PC-3 (cell line): ENCODE measurements at regions not wholly inside any gene's neighbourhood (a gene's known extent, or its start where the extent isn't known, plus 50 kb on each side); places are given as distances from the start of the nearest gene placed in this dataset.

ENCODE experiments used
- ATAC-seq: fragments of 200-7000 bp; cut with Tn5 transposase; 2 replicates; pipeline ENCODE4 v1.9.1; 2020; ENCODE audit warnings: mild to moderate bottlenecking, moderate library complexity
- BruUV-seq: library from RNA; stranded (reverse); fragments of 400-500 nt; replicated peaks from 2 replicates; lab custom pipeline; 2021; lab: Mats Ljungman, UMichigan
- CTCF ChIA-PET: fragments of 300-600 bp; sonication (Branson Sonifier 250); formaldehyde crosslinking; loops from one replicate; lab custom pipeline; 2022; ENCODE audit warnings: antibody characterized with exemption; lab: Charles Lee
- POLR2A ChIA-PET: fragments of 300-600 bp; sonication (Branson Sonifier 250); formaldehyde crosslinking; loops from one replicate; lab custom pipeline; 2022; ENCODE audit warnings: antibody characterized with exemption; ENCODE audit not compliant: unreplicated experiment; lab: Charles Lee
- DNase-seq: peaks from one replicate; pipeline ENCODE4 v3.0.0-alpha.2; 2015
- H2AFZ ChIP-seq: fragments of 300-600 bp; sonication (generic); 2 replicates; pipeline ENCODE4 v1.6.0; 2016; ENCODE audit warnings: antibody characterized with exemption, low read length
- H3F3A ChIP-seq: fragments of 300-600 bp; sonication (generic); one replicate; pipeline ENCODE4 v1.6.0; 2017; ENCODE audit warnings: antibody characterized with exemption, low read length, control low read depth, mild to moderate bottlenecking; ENCODE audit not compliant: unreplicated experiment
- H3K27ac ChIP-seq: fragments of 300-600 bp; sonication (generic); 2 replicates; pipeline ENCODE4 v1.5.1; 2016; ENCODE audit warnings: mild to moderate bottlenecking, low read length
- H3K27me3 ChIP-seq: fragments of 300-600 bp; sonication (generic); 2 replicates; pipeline ENCODE4 v1.6.1; 2016; ENCODE audit warnings: low read length, mixed read lengths
- H3K36me3 ChIP-seq: fragments of 300-600 bp; sonication (generic); 2 replicates; pipeline ENCODE4 v1.6.1; 2016; ENCODE audit warnings: low read depth, mixed run types, low read length, mixed read lengths
- H3K4me1 ChIP-seq: fragments of 300-600 bp; sonication (generic); 2 replicates; pipeline ENCODE4 v1.5.1; 2016; ENCODE audit warnings: low read length; ENCODE audit not compliant: insufficient read depth
- H3K4me2 ChIP-seq: fragments of 300-600 bp; sonication (generic); 2 replicates; pipeline ENCODE4 v1.6.0; 2016; ENCODE audit warnings: low read length
- H3K4me3 ChIP-seq: fragments of 300-600 bp; sonication (generic); 2 replicates; pipeline ENCODE4 v1.5.1; 2016; ENCODE audit warnings: mild to moderate bottlenecking, low read length, mixed read lengths
- H3K79me2 ChIP-seq: fragments of 300-600 bp; sonication (generic); 2 replicates; pipeline ENCODE4 v1.6.1; 2017; ENCODE audit warnings: low read length, mixed read lengths
- H3K9ac ChIP-seq: fragments of 300-600 bp; sonication (generic); 2 replicates; pipeline ENCODE4 v1.6.0; 2016; ENCODE audit warnings: mild to moderate bottlenecking, low read length
- H3K9me2 ChIP-seq: fragments of 300-600 bp; sonication (generic); replicated peaks from 2 replicates; pipeline ENCODE4 v1.6.1; 2016; ENCODE audit warnings: mixed run types, low read length, mixed read lengths
- H3K9me3 ChIP-seq: fragments of 300-600 bp; sonication (generic); 2 replicates; pipeline ENCODE4 v1.6.1; 2016; ENCODE audit warnings: low read length, mixed read lengths
- H4K20me1 ChIP-seq: fragments of 300-600 bp; sonication (generic); 2 replicates; pipeline ENCODE4 v1.6.1; 2016; ENCODE audit warnings: low read length, mixed read lengths
- CTCF ChIP-seq: fragments of 300-600 bp; sonication (generic); conservative IDR thresholded peaks from 2 replicates; pipeline ENCODE4 v1.5.1; 2017; ENCODE audit warnings: antibody characterized with exemption, low read depth, mild to moderate bottlenecking, low read length
- EZH2 ChIP-seq: fragments of 300-600 bp; sonication (generic); IDR thresholded peaks from one replicate; pipeline ENCODE4 v1.6.1; 2017; ENCODE audit warnings: antibody characterized with exemption, mild to moderate bottlenecking, low read length; ENCODE audit not compliant: unreplicated experiment
- EZH2phosphoT487 ChIP-seq: fragments of 300-600 bp; sonication (generic); IDR thresholded peaks from 2 replicates; pipeline ENCODE4 v1.6.1; 2018; ENCODE audit warnings: mild to moderate bottlenecking, antibody characterized with exemption, low read length, borderline replicate concordance
- intact Hi-C: fragments of 100-400 bp; cut with micrococcal nuclease; formaldehyde crosslinking; loops from 2 replicates; pipeline ENCODE4 v1.9.0; 2023

GRCh38 chr7:10731253-10731773, 242.4 kb upstream of the PHF14 start:
- Histone ChIP-seq H4K20me1 (no peaks in the 10 kb centered on the region), H3K79me2 (no peaks in the 10 kb centered on the region), H3K4me3 (no peak overlapping the region), H3F3A (no peaks in the 10 kb centered on the region), H3K4me2 (no peak overlapping the region), H3K9ac (no peak overlapping the region), H3K4me1 (no peaks in the 10 kb centered on the region), H3K27me3 (no peaks in the 10 kb centered on the region), H3K27ac (no peak overlapping the region), H3K9me3 (0 out of 2 replicates have a peak, but pooled peaks cover 14% of the 10 kb centered on the region), H3K9me2 (no peaks in the 10 kb centered on the region), H3K36me3 (no peaks in the 10 kb centered on the region), H2AFZ (no peak overlapping the region)
- intact Hi-C loops = no loop called here
- TF ChIP-seq EZH2phosphoT487 (no peak), EZH2 (no peak), CTCF (no peak)
- ChIA-PET CTCF (no interaction called here), POLR2A (no interaction called here)
- no TSS peak for BruUV-seq
- DNase-seq = no peak
- ATAC-seq = no peak

DNA sequence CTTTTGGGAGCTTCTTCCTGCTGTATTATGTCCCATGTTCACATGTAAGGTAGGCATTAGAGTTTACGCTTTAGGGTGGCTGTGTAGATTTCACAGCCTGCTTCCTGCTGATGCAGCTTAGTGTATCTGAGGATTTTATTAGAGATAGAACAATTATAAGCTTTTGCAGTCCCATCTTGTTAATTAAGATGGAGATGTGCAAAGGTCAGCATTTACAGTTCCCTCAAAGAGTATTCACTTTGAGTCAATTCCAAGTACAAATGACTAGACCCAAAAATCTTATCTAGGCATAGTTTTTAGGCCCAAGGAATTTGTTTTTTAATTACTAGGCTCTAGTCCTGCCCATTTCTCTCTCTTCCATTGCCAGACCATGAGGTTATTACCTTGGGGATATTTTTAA, 239.9 kb upstream of the PHF14 start:
- no peak for TF ChIP-seq EZH2phosphoT487
- no peak for TF ChIP-seq EZH2
- no peak for TF ChIP-seq CTCF
- Histone ChIP-seq H3K4me1 (no peaks in the 10 kb centered on the region), H3K27ac (no peak overlapping the region), H3K4me3 (no peak overlapping the region), H3F3A (no peaks in the 10 kb centered on the region), H3K79me2 (no peaks in the 10 kb centered on the region), H3K27me3 (no peaks in the 10 kb centered on the region), H3K9me2 (no peaks in the 10 kb centered on the region), H3K36me3 (no peaks in the 10 kb centered on the region), H3K9ac (no peak overlapping the region), H3K4me2 (no peak overlapping the region), H2AFZ (no peak overlapping the region), H4K20me1 (no peaks in the 10 kb centered on the region), H3K9me3 (0 out of 2 replicates have a peak, but pooled peaks cover 11% of the 10 kb centered on the region)
- ChIA-PET POLR2A (no interaction called here), CTCF (no interaction called here)
- DNase-seq (no peak), ATAC-seq (no peak)
- intact Hi-C loops = no loop called here
- no TSS peak for BruUV-seq

GRCh38 chr7:10734595-10734994, 239.1 kb upstream of the PHF14 start:
- Histone ChIP-seq H3K27me3 (no peaks in the 10 kb centered on the region), H3K79me2 (no peaks in the 10 kb centered on the region), H3K27ac (no peak overlapping the region), H3K9ac (no peak overlapping the region), H3K4me2 (no peak overlapping the region), H3K4me3 (no peak overlapping the region), H3K9me2 (no peaks in the 10 kb centered on the region), H3K9me3 (0 out of 2 replicates have a peak, but pooled peaks cover 5% of the 10 kb centered on the region), H4K20me1 (no peaks in the 10 kb centered on the region), H3F3A (no peaks in the 10 kb centered on the region), H3K36me3 (no peaks in the 10 kb centered on the region), H3K4me1 (no peaks in the 10 kb centered on the region), H2AFZ (no peak overlapping the region)
- no peak for DNase-seq
- CTCF ChIA-PET = no interaction called here
- POLR2A ChIA-PET = no interaction called here
- ATAC-seq = no peak
- BruUV-seq = no TSS peak
- TF ChIP-seq CTCF (no peak), EZH2 (no peak), EZH2phosphoT487 (no peak)
- intact Hi-C loops = no loop called here
